BJ (cell line): ENCODE measurements at regions not wholly inside any gene's neighbourhood (a gene's known extent, or its start where the extent isn't known, plus 50 kb on each side); places are given as distances from the start of the nearest gene placed in this dataset.

Experiments
- CTCF ChIA-PET: fragments of 350-600 bp; formaldehyde crosslinking; extraction: SDS; loops from one replicate; lab custom pipeline; 2021; ENCODE audit warnings: antibody characterized with exemption, inconsistent platforms; lab: Yijun Ruan, JAX
- POLR2A ChIA-PET: fragments of 300-600 bp; sonication (Branson Sonifier 250); formaldehyde crosslinking; extraction: SDS; loops from one replicate; lab custom pipeline; 2021; ENCODE audit warnings: antibody characterized with exemption; lab: Charles Lee
- DNase-seq: peaks from one replicate; pipeline ENCODE4 v3.0.0-alpha.2; 2011; ENCODE audit warnings: low read depth
- H3K27me3 ChIP-seq: 2 replicates; pipeline ENCODE4 v1.6.0; 2011; ENCODE audit warnings: low read length; ENCODE audit not compliant: control insufficient read depth, insufficient read depth
- H3K36me3 ChIP-seq: 2 replicates; pipeline ENCODE4 v1.5.1; 2011; ENCODE audit warnings: low read length; ENCODE audit not compliant: control insufficient read depth, insufficient read depth
- H3K4me3 ChIP-seq: 2 replicates; pipeline ENCODE4 v1.5.1; 2011; ENCODE audit warnings: low read depth, mild to moderate bottlenecking, control low read depth, low read length
- CTCF ChIP-seq: IDR thresholded peaks from 2 replicates; pipeline ENCODE4 v1.5.1; 2011; ENCODE audit warnings: low read depth, mild to moderate bottlenecking, control low read depth, inconsistent platforms, low read length, moderate library complexity; ENCODE audit not compliant: insufficient read depth

DNA sequence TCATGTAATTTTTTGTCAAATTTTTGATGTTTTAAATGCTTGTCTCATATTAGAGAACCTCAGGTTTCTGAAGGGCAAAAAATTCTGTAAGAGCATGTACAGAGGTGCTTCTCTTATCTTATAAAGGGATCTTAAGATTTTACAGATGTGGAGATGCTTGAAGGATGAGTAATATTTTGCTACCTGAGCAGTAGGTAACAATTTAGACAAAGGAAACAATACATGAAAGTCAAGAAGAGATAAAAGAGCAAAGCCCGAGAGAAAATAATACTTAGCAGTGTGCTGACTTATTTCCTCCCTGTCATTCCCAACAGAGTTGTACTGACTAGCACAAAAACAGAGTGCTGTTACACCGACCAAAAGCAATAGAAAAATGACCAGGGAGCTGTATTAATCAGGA, 98.1 kb upstream of the PTPRR start:
- TF ChIP-seq CTCF = no peak
- H3K36me3 ChIP-seq = no peaks in the 10 kb centered on the region
- CTCF ChIA-PET = no interaction called here

DNA sequence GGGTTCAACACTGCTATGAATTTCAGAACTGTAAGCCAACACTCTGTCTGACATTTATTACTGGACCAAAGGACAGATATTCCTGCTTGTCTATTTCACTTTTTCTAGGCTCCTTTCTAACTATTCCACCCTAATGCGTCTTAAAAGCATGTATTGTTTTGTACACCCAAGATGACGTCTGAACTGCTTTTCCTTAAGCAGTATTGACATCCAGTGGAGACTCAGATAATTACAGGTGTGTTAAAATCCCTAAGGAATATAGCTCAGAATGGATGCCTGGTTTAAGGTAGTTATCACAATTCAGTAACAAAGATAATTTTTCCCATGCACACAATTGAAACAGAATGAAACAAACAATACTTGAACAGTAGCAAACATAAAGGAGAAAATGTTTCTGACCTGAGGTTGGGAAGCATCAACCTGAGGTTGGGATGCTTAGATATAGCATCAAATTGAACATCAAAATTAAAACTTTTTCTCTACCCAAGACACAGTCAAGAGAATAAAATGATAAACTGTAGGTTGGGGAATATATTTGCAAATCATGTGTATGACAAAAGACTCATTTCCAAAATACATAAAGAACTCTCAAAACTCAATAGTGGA, 93.7 kb upstream of the PTPRR start:
- POLR2A ChIA-PET = no interaction called here
- no peaks in the 10 kb centered on the region for H3K27me3 ChIP-seq
- TF ChIP-seq CTCF = no peak
- no peak overlapping the region for H3K4me3 ChIP-seq
- no peak for DNase-seq
- no peaks in the 10 kb centered on the region for H3K36me3 ChIP-seq
- CTCF ChIA-PET = no interaction called here

More for the DNA sequence above, 98.1 kb upstream of the PTPRR start:
- POLR2A ChIA-PET = no interaction called here
- DNase-seq = no peak
- Histone ChIP-seq H3K27me3 (no peaks in the 10 kb centered on the region), H3K4me3 (no peak overlapping the region)

DNA sequence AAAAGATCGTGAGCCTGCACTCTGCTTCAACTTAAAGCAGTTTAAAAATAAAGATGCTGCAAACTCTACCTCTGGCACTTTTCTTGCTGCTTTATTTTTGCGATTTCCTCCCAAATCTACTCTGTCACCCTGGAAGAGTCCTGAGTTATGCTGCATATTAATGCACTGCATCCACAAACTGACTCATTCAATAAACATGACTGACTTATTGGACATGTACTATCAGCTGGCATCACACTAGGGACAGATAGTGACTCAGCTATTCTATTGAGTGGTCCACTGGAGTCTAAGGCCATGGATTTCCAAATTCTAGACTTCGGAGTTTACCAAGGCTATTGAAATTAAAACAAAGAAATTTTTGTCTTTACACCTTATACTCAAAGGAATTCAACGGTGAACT, 90.7 kb upstream of the PTPRR start:
- H3K4me3 ChIP-seq = no peak overlapping the region
- no peaks in the 10 kb centered on the region for H3K36me3 ChIP-seq
- H3K27me3 ChIP-seq = no peaks in the 10 kb centered on the region
- no peak for TF ChIP-seq CTCF
- POLR2A ChIA-PET = no interaction called here
- CTCF ChIA-PET = no interaction called here
- no peak for DNase-seq

- no peak for DNase-seq
- POLR2A ChIA-PET = no interaction called here
- H3K27me3 ChIP-seq = no peaks in the 10 kb centered on the region
Measured at GRCh38 chr12:71010143-71010479, 89.6 kb upstream of the PTPRR start.

GRCh38 chr12:71009430-71010142, 89.0 kb upstream of the PTPRR start:
- no peaks in the 10 kb centered on the region for H3K27me3 ChIP-seq
- no peak overlapping the region for H3K4me3 ChIP-seq
- ChIA-PET POLR2A (no interaction called here), CTCF (no interaction called here)
- TF ChIP-seq CTCF = no peak
- DNase-seq = no peak
- no peaks in the 10 kb centered on the region for H3K36me3 ChIP-seq

More at GRCh38 chr12:71010143-71010479, 89.6 kb upstream of the PTPRR start:
- Histone ChIP-seq H3K4me3 (no peak overlapping the region), H3K36me3 (no peaks in the 10 kb centered on the region)
- TF ChIP-seq CTCF = no peak
- CTCF ChIA-PET = no interaction called here
